ENCODE measurements at regions not wholly inside any gene's neighbourhood (a gene's known extent, or its start where the extent isn't known, plus 50 kb on each side); places are given as distances from the start of the nearest gene placed in this dataset.
"Not testable (repeated sequence)": the region's sequence is repeated elsewhere in the genome, so short reads cannot be mapped to it uniquely, and the experiment has no call there.

GRCh38 chr9:22170556-22170955 lies 161.5 kb upstream of the CDKN2B start:
- no peak for DNase-seq

- DNase-seq: no peak
These were observed 162.0 kb upstream of the CDKN2B start for GRCh38 chr9:22170990-22171670.

GRCh38 chr9:22171691-22172090 lies 162.6 kb upstream of the CDKN2B start:
- DNase-seq: no peak

GRCh38 chr9:22173908-22174307 lies 164.8 kb upstream of the CDKN2B start:
- DNase-seq: no peak

GRCh38 chr9:22175972-22176545 lies 167.0 kb upstream of the CDKN2B start:
- DNase-seq: no peak

GRCh38 chr9:22181021-22181420 lies 171.9 kb upstream of the CDKN2B start:
- DNase-seq: not testable (repeated sequence)

GRCh38 chr9:22189471-22189870 lies 180.4 kb upstream of the CDKN2B start:
- DNase-seq: no peak

- not testable (repeated sequence) for DNase-seq
These were observed 187.9 kb upstream of the CDKN2B start for GRCh38 chr9:22197000-22197399.

- DNase-seq: no peak
These were observed 189.6 kb upstream of the CDKN2B start for GRCh38 chr9:22198681-22199080.

- no peak for DNase-seq
These were observed 192.2 kb upstream of the CDKN2B start for GRCh38 chr9:22201256-22201655.

- DNase-seq: no peak
These were observed 194.4 kb upstream of the CDKN2B start for GRCh38 chr9:22203371-22204138.

- DNase-seq: no peak
These were observed 195.1 kb upstream of the CDKN2B start for GRCh38 chr9:22204240-22204639.

GRCh38 chr9:22206833-22207232 lies 197.7 kb upstream of the CDKN2B start:
- DNase-seq: no peak

- DNase-seq: no peak
These were observed 199.9 kb upstream of the CDKN2B start for GRCh38 chr9:22208846-22209585.

GRCh38 chr9:22210262-22210661 lies 201.2 kb upstream of the CDKN2B start:
- DNase-seq: no peak

- DNase-seq: no peak
These were observed 201.8 kb upstream of the CDKN2B start for GRCh38 chr9:22210936-22211335.

GRCh38 chr9:22211588-22212360 lies 202.7 kb upstream of the CDKN2B start:
- no peak for DNase-seq

- DNase-seq: no peak
These were observed 204.9 kb upstream of the CDKN2B start for GRCh38 chr9:22214021-22214420.

GRCh38 chr9:22214497-22215031 lies 205.5 kb upstream of the CDKN2B start:
- DNase-seq: no peak

GRCh38 chr9:22215521-22215920 lies 206.4 kb upstream of the CDKN2B start:
- no peak for DNase-seq

- no peak for DNase-seq
These were observed 207.6 kb upstream of the CDKN2B start for GRCh38 chr9:22216730-22217172.

GRCh38 chr9:22217254-22217653 lies 208.1 kb upstream of the CDKN2B start:
- DNase-seq: no peak

Measured in left kidney (tissue), 1 donor.